ENCODE measurements at regions not wholly inside any gene's neighbourhood (a gene's known extent, or its start where the extent isn't known, plus 50 kb on each side); places are given as distances from the start of the nearest gene placed in this dataset.

DNA sequence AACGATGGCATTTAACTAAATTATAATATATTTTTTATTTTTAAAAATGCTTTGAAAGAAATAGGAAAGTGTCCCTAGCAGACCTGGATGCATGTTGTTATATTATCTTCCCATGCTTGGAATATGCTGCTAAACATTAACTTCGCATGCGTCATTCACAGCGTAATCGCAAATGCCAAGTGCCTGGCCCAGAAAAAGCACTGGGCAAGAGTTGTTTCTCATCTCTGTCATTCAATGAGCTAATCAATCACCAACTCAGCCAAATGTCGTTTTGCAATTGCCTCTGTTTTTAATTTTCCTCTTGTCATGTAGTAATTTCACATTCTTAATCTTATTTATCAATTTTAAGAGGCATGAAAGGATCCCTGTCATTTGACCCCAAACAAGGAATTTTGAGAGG lies 1421.9 kb downstream of the BRD1 start:
- Histone ChIP-seq H3K4me1 (ENCODE audit: control insufficient read depth, insufficient read depth, low read length) (no peaks in the 10 kb centered on the region), H3K36me3 (ENCODE audit: control insufficient read depth, insufficient read depth, low read length) (no peaks in the 10 kb centered on the region), H3K9me3 (ENCODE audit: control insufficient read depth, insufficient read depth, low read depth, low read length) (no peaks in the 10 kb centered on the region), H3K4me3 (ENCODE audit: low read depth in 2 of 2, low read length in 2 of 2) (no peak overlapping the region), H3K27ac (ENCODE audit: low read length) (no peak overlapping the region), H3K27me3 (ENCODE audit: control insufficient read depth, insufficient read depth, low read length) (no peaks in the 10 kb centered on the region)
- ChIA-PET CTCF (no interaction called here), POLR2A (no interaction called here)
- DNase-seq (ENCODE audit: low read depth, low spot score) = no peak
- TF ChIP-seq, protein P1, sequence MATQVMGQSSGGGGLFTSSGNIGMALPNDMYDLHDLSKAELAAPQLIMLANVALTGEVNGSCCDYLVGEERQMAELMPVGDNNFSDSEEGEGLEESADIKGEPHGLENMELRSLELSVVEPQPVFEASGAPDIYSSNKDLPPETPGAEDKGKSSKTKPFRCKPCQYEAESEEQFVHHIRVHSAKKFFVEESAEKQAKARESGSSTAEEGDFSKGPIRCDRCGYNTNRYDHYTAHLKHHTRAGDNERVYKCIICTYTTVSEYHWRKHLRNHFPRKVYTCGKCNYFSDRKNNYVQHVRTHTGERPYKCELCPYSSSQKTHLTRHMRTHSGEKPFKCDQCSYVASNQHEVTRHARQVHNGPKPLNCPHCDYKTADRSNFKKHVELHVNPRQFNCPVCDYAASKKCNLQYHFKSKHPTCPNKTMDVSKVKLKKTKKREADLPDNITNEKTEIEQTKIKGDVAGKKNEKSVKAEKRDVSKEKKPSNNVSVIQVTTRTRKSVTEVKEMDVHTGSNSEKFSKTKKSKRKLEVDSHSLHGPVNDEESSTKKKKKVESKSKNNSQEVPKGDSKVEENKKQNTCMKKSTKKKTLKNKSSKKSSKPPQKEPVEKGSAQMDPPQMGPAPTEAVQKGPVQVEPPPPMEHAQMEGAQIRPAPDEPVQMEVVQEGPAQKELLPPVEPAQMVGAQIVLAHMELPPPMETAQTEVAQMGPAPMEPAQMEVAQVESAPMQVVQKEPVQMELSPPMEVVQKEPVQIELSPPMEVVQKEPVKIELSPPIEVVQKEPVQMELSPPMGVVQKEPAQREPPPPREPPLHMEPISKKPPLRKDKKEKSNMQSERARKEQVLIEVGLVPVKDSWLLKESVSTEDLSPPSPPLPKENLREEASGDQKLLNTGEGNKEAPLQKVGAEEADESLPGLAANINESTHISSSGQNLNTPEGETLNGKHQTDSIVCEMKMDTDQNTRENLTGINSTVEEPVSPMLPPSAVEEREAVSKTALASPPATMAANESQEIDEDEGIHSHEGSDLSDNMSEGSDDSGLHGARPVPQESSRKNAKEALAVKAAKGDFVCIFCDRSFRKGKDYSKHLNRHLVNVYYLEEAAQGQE (IDR thresholded peaks at IDR 0.05; ENCODE audit: insufficient read depth in 1 of 2, low read depth in 2 of 2, low read length in 1 of 2) = no peak
- no peak for TF ChIP-seq SIN3A (IDR thresholded peaks at IDR 0.05; ENCODE audit: borderline replicate concordance, insufficient read depth, low read depth, low read length)
- intact Hi-C loops (cut with micrococcal nuclease; ENCODE audit: unreplicated experiment) (no loop called here), in situ Hi-C loops (cut with HindIII; ENCODE audit: low pct_unique_long_range_greater_than_20kb, low sequenced_read_pairs) (no loop called here)
- BruUV-seq (replicated peaks) = no TSS peak
- ATAC-seq = no peak

DNA sequence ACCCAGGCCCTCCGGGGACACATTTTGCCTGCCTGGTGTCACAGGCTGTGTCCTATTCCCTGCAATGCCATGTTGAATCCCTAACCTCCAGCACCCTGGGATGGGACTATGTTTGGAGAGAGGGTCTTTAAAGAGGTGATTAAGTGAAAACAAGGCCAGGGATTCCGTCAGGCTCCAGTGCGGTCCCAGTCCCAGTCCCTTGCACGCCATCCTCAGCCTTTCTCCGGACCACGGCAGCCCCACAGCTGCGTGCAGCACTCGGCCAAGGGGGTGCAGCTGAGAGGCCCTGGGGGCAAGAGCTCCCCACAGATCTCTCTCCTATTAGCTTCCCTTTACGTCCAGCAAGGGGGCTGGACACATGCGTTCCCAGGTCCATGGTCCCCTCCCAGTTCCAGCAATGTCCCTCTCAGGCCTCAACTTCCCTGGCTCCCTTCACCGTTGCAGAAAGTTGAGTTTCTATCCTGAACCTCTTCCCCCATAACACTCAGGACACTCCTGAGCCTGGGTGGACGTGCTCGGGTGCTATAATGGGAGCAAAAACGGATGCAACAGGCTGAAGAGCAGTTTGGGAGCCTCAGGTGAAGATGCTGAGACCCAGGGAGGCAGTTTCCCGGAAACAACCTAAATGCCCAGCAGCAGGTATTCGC lies 1422.7 kb downstream of the BRD1 start:
- in situ Hi-C loops (cut with HindIII; ENCODE audit: low pct_unique_long_range_greater_than_20kb, low sequenced_read_pairs) (no loop called here), intact Hi-C loops (cut with micrococcal nuclease; ENCODE audit: unreplicated experiment) (no loop called here)
- Histone ChIP-seq H3K27me3 (ENCODE audit: control insufficient read depth, insufficient read depth, low read length) (no peaks in the 10 kb centered on the region), H3K36me3 (ENCODE audit: control insufficient read depth, insufficient read depth, low read length) (no peaks in the 10 kb centered on the region), H3K4me3 (ENCODE audit: low read depth in 2 of 2, low read length in 2 of 2) (no peak overlapping the region), H3K27ac (ENCODE audit: low read length) (no peak overlapping the region), H3K4me1 (ENCODE audit: control insufficient read depth, insufficient read depth, low read length) (no peaks in the 10 kb centered on the region), H3K9me3 (ENCODE audit: control insufficient read depth, insufficient read depth, low read depth, low read length) (no peaks in the 10 kb centered on the region)
- DNase-seq (ENCODE audit: low read depth, low spot score) (no peak), ATAC-seq (no peak)
- TF ChIP-seq, protein P2, sequence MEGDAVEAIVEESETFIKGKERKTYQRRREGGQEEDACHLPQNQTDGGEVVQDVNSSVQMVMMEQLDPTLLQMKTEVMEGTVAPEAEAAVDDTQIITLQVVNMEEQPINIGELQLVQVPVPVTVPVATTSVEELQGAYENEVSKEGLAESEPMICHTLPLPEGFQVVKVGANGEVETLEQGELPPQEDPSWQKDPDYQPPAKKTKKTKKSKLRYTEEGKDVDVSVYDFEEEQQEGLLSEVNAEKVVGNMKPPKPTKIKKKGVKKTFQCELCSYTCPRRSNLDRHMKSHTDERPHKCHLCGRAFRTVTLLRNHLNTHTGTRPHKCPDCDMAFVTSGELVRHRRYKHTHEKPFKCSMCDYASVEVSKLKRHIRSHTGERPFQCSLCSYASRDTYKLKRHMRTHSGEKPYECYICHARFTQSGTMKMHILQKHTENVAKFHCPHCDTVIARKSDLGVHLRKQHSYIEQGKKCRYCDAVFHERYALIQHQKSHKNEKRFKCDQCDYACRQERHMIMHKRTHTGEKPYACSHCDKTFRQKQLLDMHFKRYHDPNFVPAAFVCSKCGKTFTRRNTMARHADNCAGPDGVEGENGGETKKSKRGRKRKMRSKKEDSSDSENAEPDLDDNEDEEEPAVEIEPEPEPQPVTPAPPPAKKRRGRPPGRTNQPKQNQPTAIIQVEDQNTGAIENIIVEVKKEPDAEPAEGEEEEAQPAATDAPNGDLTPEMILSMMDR (IDR thresholded peaks at IDR 0.05) = no peak
- ChIA-PET POLR2A (no interaction called here), CTCF (no interaction called here)
- no TSS peak for BruUV-seq (replicated peaks)

DNA sequence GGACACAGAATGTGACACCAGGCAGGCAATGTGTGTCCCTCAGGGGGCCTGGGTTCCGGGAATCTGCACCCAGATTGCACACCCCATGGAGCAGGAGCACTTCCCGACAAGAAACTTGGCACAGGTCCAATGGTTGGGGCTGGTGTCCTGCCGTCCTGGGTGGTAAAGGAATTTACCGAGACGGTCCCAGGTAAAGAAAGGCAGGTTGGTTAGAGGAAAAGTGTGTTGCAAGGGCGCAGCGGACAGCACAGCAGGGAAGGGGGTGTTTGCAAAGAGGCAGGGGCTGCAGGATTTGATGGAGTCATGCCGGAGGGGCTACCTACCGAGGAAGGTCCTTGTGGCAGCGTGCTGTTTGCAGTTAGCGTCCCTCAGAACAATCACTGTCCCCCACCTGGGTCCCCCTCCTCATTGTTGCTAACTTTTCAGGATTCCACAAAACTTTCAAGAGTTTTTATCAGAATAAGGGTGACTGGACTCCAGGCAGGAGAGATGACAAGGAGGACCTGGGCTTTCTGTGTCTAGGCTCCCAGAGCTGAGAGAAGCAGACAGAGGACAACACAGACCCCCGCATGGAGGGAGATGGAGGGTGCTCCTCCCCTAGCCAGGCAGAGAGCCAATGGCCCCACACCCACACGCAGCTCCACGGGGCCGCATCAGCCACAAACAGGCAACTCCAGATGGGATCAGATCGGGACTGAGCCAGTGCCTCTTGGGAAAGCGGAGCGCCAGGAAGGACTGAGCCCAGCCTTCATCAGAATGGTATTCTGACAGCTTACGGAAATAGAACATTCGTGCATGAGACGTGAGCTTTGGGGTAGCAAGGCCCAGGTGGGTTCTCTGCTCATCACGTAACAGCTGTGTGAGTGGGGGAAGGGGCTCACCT lies 1423.9 kb downstream of the BRD1 start:
- in situ Hi-C loops (cut with HindIII; ENCODE audit: low pct_unique_long_range_greater_than_20kb, low sequenced_read_pairs) (no loop called here), intact Hi-C loops (cut with micrococcal nuclease; ENCODE audit: unreplicated experiment) (no loop called here)
- ChIA-PET POLR2A (no interaction called here), CTCF (no interaction called here)
- H3K36me3 ChIP-seq (ENCODE audit: control insufficient read depth, insufficient read depth, low read length) = no peaks in the 10 kb centered on the region
- no peaks in the 10 kb centered on the region for H3K4me1 ChIP-seq (ENCODE audit: control insufficient read depth, insufficient read depth, low read length)
- ATAC-seq (no peak), DNase-seq (ENCODE audit: low read depth, low spot score) (no peak)
- no peak overlapping the region for H3K27ac ChIP-seq (ENCODE audit: low read length)
- no peaks in the 10 kb centered on the region for H3K9me3 ChIP-seq (ENCODE audit: control insufficient read depth, insufficient read depth, low read depth, low read length)
- no peak overlapping the region for H3K4me3 ChIP-seq (ENCODE audit: low read depth in 2 of 2, low read length in 2 of 2)
- TF ChIP-seq, protein P1 (IDR thresholded peaks at IDR 0.05; ENCODE audit: insufficient read depth in 1 of 2, low read depth in 2 of 2, low read length in 1 of 2) = no peak
- no peak for TF ChIP-seq POLR2AphosphoS5 (IDR thresholded peaks at IDR 0.05; ENCODE audit: low read depth, low read length)
- TF ChIP-seq SIN3A (IDR thresholded peaks at IDR 0.05; ENCODE audit: borderline replicate concordance, insufficient read depth, low read depth, low read length) = no peak
- TF ChIP-seq, protein P2 (IDR thresholded peaks at IDR 0.05) = no peak
- TF ChIP-seq TCF7L2 (IDR thresholded peaks at IDR 0.05; ENCODE audit: low read depth, low read length) = no peak
- H3K27me3 ChIP-seq (ENCODE audit: control insufficient read depth, insufficient read depth, low read length) = no peaks in the 10 kb centered on the region
- no TSS peak for BruUV-seq (replicated peaks)

All from Panc1 (cell line).